SK-N-SH treated with all-trans-retinoic acid at 6 μM for 48 hours (cell line): ENCODE measurements at regions not wholly inside any gene's neighbourhood (a gene's known extent, or its start where the extent isn't known, plus 50 kb on each side); places are given as distances from the start of the nearest gene placed in this dataset.

Experiments
- ATAC-seq: fragments of 200-7000 bp; cut with Tn5 transposase; 3 replicates; pipeline ENCODE4 v1.9.1; 2020; ENCODE audit warnings: mild to moderate bottlenecking, moderate library complexity
- ARNTL ChIP-seq: fragments of 450-650 bp; formaldehyde crosslinking; IDR thresholded peaks from 2 replicates; pipeline ENCODE4 v1.5.0; 2020; ENCODE audit warnings: low read depth, mild to moderate bottlenecking, moderate library complexity, borderline replicate concordance
- BACH2 ChIP-seq: fragments of 250-450 bp; sonication (Bioruptor Pico); IDR thresholded peaks from 2 replicates; pipeline ENCODE4 v1.9.0; 2021; ENCODE audit warnings: mild to moderate bottlenecking, borderline replicate concordance
- CSDC2 ChIP-seq: fragments of 250-450 bp; sonication (Bioruptor Pico); IDR thresholded peaks from 2 replicates; pipeline ENCODE4 v1.5.0; 2020; ENCODE audit warnings: mild to moderate bottlenecking, moderate library complexity
- ESRRG ChIP-seq: fragments of 250-450 bp; sonication (Bioruptor Pico); IDR thresholded peaks from 2 replicates; pipeline ENCODE4 v1.6.1; 2021; ENCODE audit warnings: mild to moderate bottlenecking
- ISL1 ChIP-seq: fragments of 250-450 bp; sonication (Bioruptor Pico); IDR thresholded peaks from 2 replicates; pipeline ENCODE4 v2.1.2; 2022; ENCODE audit warnings: mild to moderate bottlenecking, moderate library complexity
- OSR1 ChIP-seq: fragments of 250-450 bp; sonication (Bioruptor Pico); IDR thresholded peaks from 2 replicates; pipeline ENCODE4 v1.8.0; 2022; ENCODE audit warnings: moderate library complexity, mild to moderate bottlenecking, inconsistent platforms
- PATZ1 ChIP-seq: fragments of 250-450 bp; sonication (Bioruptor Pico); IDR thresholded peaks from 2 replicates; pipeline ENCODE4 v1.8.0; 2020; ENCODE audit warnings: mild to moderate bottlenecking, moderate library complexity, borderline replicate concordance
- POU6F1 ChIP-seq: fragments of 250-450 bp; sonication (Bioruptor Pico); IDR thresholded peaks from 2 replicates; pipeline ENCODE4 v1.8.0; 2021; ENCODE audit warnings: low read depth, mild to moderate bottlenecking, moderate library complexity, borderline replicate concordance
- PPARA ChIP-seq: fragments of 250-450 bp; sonication (Bioruptor Pico); IDR thresholded peaks from 2 replicates; pipeline ENCODE4 v1.5.0; 2020; ENCODE audit warnings: mild to moderate bottlenecking, borderline replicate concordance
- RARB ChIP-seq: fragments of 250-450 bp; sonication (Bioruptor Pico); IDR thresholded peaks from 2 replicates; pipeline ENCODE4 v1.8.0; 2021; ENCODE audit warnings: mild to moderate bottlenecking, moderate library complexity
- SNAI2 ChIP-seq: fragments of 250-450 bp; sonication (Bioruptor Pico); IDR thresholded peaks from 2 replicates; pipeline ENCODE4 v1.5.0; 2020; ENCODE audit warnings: mild to moderate bottlenecking, moderate library complexity
- TOX ChIP-seq: fragments of 250-450 bp; sonication (Bioruptor Pico); IDR thresholded peaks from 2 replicates; pipeline ENCODE4 v1.8.0; 2021; ENCODE audit warnings: mild to moderate bottlenecking, moderate library complexity, borderline replicate concordance
- TSHZ2 ChIP-seq: fragments of 250-450 bp; sonication (Bioruptor Pico); IDR thresholded peaks from 2 replicates; pipeline ENCODE4 v1.5.0; 2020; ENCODE audit warnings: mild to moderate bottlenecking, moderate library complexity
- ZC3H10 ChIP-seq: fragments of 250-450 bp; sonication (Bioruptor Pico); IDR thresholded peaks from 2 replicates; pipeline ENCODE4 v1.5.1; 2021; ENCODE audit warnings: mild to moderate bottlenecking, moderate library complexity
- ZFP3 ChIP-seq: fragments of 250-450 bp; sonication (Bioruptor Pico); IDR thresholded peaks from 2 replicates; pipeline ENCODE4 v1.5.0; 2020; ENCODE audit warnings: mild to moderate bottlenecking, moderate library complexity
- ZFP30 ChIP-seq: fragments of 450-650 bp; formaldehyde crosslinking; IDR thresholded peaks from 2 replicates; pipeline ENCODE4 v1.5.0; 2022; ENCODE audit warnings: mild to moderate bottlenecking, moderate library complexity
- ZNF70 ChIP-seq: fragments of 450-650 bp; formaldehyde crosslinking; IDR thresholded peaks from 2 replicates; pipeline ENCODE4 v1.5.0; 2020; ENCODE audit warnings: mild to moderate bottlenecking, moderate library complexity
- ZNF8 ChIP-seq: fragments of 450-650 bp; formaldehyde crosslinking; IDR thresholded peaks from 2 replicates; pipeline ENCODE4 v1.5.0; 2020; ENCODE audit warnings: mild to moderate bottlenecking, moderate library complexity
- TF ChIP-seq, protein P1 (sequence below): fragments of 250-450 bp; sonication (Bioruptor Pico); IDR thresholded peaks from 2 replicates; pipeline ENCODE4 v1.5.1; 2020; ENCODE audit warnings: low read depth, mild to moderate bottlenecking, moderate library complexity
- TF ChIP-seq, protein P2 (sequence below): fragments of 250-450 bp; sonication (Bioruptor Pico); IDR thresholded peaks from 2 replicates; pipeline ENCODE4 v1.5.1; 2021; ENCODE audit warnings: mild to moderate bottlenecking, moderate library complexity

GRCh38 chr3:144173491-144173890 is 201.9 kb downstream of the DIPK2A start:
- no peak for ATAC-seq
- TF ChIP-seq ZNF8 = no peak
- no peak for TF ChIP-seq RARB (CRISPR knock-in tag)
- TF ChIP-seq OSR1 (CRISPR knock-in tag) = no peak
- no peak for TF ChIP-seq CSDC2
- TF ChIP-seq SNAI2 = no peak
- TF ChIP-seq, protein P1, sequence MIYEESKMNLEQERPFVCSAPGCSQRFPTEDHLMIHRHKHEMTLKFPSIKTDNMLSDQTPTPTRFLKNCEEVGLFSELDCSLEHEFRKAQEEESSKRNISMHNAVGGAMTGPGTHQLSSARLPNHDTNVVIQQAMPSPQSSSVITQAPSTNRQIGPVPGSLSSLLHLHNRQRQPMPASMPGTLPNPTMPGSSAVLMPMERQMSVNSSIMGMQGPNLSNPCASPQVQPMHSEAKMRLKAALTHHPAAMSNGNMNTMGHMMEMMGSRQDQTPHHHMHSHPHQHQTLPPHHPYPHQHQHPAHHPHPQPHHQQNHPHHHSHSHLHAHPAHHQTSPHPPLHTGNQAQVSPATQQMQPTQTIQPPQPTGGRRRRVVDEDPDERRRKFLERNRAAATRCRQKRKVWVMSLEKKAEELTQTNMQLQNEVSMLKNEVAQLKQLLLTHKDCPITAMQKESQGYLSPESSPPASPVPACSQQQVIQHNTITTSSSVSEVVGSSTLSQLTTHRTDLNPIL (CRISPR knock-in tag) = no peak
- TF ChIP-seq ISL1 (CRISPR knock-in tag) = no peak
- TF ChIP-seq, protein P2, sequence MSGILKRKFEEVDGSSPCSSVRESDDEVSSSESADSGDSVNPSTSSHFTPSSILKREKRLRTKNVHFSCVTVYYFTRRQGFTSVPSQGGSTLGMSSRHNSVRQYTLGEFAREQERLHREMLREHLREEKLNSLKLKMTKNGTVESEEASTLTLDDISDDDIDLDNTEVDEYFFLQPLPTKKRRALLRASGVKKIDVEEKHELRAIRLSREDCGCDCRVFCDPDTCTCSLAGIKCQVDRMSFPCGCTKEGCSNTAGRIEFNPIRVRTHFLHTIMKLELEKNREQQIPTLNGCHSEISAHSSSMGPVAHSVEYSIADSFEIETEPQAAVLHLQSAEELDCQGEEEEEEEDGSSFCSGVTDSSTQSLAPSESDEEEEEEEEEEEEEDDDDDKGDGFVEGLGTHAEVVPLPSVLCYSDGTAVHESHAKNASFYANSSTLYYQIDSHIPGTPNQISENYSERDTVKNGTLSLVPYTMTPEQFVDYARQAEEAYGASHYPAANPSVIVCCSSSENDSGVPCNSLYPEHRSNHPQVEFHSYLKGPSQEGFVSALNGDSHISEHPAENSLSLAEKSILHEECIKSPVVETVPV (CRISPR knock-in tag) = no peak
- TF ChIP-seq ZFP30 = no peak
- no peak for TF ChIP-seq ARNTL (CRISPR knock-in tag)
- TF ChIP-seq ZFP3 = no peak
- TF ChIP-seq, all 23 proteins: peak for 0

DNA sequence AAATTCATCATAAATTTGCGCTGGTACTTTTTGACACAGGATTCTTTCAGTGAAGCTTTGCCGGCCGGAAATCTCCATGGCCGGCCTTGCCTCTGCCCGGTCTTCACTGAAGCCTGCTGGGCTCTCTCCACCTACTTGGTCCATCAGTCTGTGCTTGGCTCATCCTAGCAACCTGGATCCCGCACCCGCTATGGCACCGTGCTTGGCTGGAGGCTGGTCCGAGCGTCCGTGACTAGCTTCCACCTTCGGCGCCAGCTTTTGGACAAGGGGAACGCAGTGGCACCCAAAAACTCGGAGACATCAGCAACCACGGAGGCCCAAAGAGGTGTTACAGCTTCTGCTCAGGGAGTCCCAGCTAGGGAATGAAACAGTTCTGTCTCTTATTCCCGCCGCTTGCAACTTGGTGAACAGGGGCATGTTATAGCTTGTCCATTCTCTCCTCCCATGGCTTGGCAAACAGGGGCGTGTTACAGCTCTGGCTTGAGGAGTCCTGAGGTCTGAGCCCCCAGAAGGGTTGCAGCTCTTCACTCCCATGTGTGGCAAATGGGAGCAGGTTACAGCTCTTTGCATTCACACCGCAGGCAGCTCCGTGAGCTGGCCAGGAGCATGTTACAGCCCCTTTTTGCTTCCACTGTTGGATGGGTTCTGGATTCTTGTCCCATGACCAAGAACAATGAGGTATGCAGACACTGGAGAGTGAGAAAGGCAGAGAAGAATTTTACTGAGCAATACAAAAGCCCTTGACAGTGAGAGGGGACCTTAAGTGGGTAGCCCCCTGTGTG is 204.2 kb downstream of the DIPK2A start:
- no peak for ATAC-seq
- no peak for TF ChIP-seq BACH2 (CRISPR knock-in tag)
- no peak for TF ChIP-seq RARB (CRISPR knock-in tag)
- TF ChIP-seq CSDC2 = no peak
- TF ChIP-seq ZFP3 = no peak
- no peak for TF ChIP-seq SNAI2

- no peak for ATAC-seq
- no peak for TF ChIP-seq TOX (CRISPR knock-in tag)
- TF ChIP-seq PATZ1 = no peak
- no peak for TF ChIP-seq ESRRG
- TF ChIP-seq ARNTL (CRISPR knock-in tag) = no peak
- TF ChIP-seq TSHZ2 (CRISPR knock-in tag) = no peak
- TF ChIP-seq OSR1 (CRISPR knock-in tag) = no peak
- TF ChIP-seq RARB (CRISPR knock-in tag) = no peak
- no peak for TF ChIP-seq ISL1 (CRISPR knock-in tag)
- no peak for TF ChIP-seq ZNF8
These were observed 206.0 kb downstream of the DIPK2A start for GRCh38 chr3:144177649-144178048.

GRCh38 chr3:144178607-144179006 is 207.0 kb downstream of the DIPK2A start:
- ATAC-seq = no peak
- TF ChIP-seq ESRRG = no peak
- no peak for TF ChIP-seq BACH2 (CRISPR knock-in tag)
- no peak for TF ChIP-seq OSR1 (CRISPR knock-in tag)
- no peak for TF ChIP-seq ZNF70 (CRISPR knock-in tag)
- TF ChIP-seq SNAI2 = no peak
- no peak for TF ChIP-seq PPARA (CRISPR knock-in tag)
- TF ChIP-seq POU6F1 (CRISPR knock-in tag) = no peak
- no peak for TF ChIP-seq ZC3H10
- no peak for TF ChIP-seq TOX (CRISPR knock-in tag)
- TF ChIP-seq, all 23 proteins: peak for 0
